ENCODE measurements at regions not wholly inside any gene's neighbourhood (a gene's known extent, or its start where the extent isn't known, plus 50 kb on each side); places are given as distances from the start of the nearest gene placed in this dataset.

- DNase-seq (ENCODE audit: low read depth, low spot score) (no peak), ATAC-seq (no peak)
- ChIA-PET CTCF (no interaction called here), RAD21 (ENCODE audit: low non-redundant PET in 1 of 2, low total read pairs in 2 of 2, uncharacterized antibody in 2 of 2, unreplicated experiment in 2 of 2) (no interaction called here), POLR2A (no interaction called here)
- H3K27me3 ChIP-seq (ENCODE audit: insufficient read depth, low read length) = no peaks in the 10 kb centered on the region
- no peak overlapping the region for H3K9ac ChIP-seq (ENCODE audit: low read length)
- H3K9me3 ChIP-seq (ENCODE audit: control insufficient read depth in 1 of 2, insufficient read depth in 1 of 2, low read depth in 1 of 2, low read length in 2 of 2) = no peaks in the 10 kb centered on the region
- no peaks in the 10 kb centered on the region for H3K79me2 ChIP-seq (ENCODE audit: insufficient read depth, low read length)
- no peak overlapping the region for H3K4me2 ChIP-seq (ENCODE audit: low read length)
- no peak for TF ChIP-seq CEBPB (IDR thresholded peaks at IDR 0.05; ENCODE audit: low read depth)
- no peak for TF ChIP-seq EGR1 (IDR thresholded peaks at IDR 0.05; ENCODE audit: low read depth)
- no peak for TF ChIP-seq EZH2phosphoT487 (IDR thresholded peaks at IDR 0.05; ENCODE audit: borderline replicate concordance)
- no peak for TF ChIP-seq CTCF (IDR thresholded peaks at IDR 0.05 in 2 of 3, conservative IDR thresholded peaks at IDR 0.05 in 1 of 3; ENCODE audit: borderline replicate concordance in 1 of 3, insufficient read depth in 1 of 3, low read depth in 2 of 3, low read length in 2 of 3)
- TF ChIP-seq MAX (IDR thresholded peaks at IDR 0.05) = no peak
- no peak for TF ChIP-seq POLR2AphosphoS5 (IDR thresholded peaks at IDR 0.05; ENCODE audit: low read depth, low read length)
- no peak for TF ChIP-seq ELF1 (IDR thresholded peaks at IDR 0.05; ENCODE audit: borderline replicate concordance, low read depth)
- no peak for TF ChIP-seq ATF3 (IDR thresholded peaks at IDR 0.05)
- TF ChIP-seq EZH2 (IDR thresholded peaks at IDR 0.05) = no peak
- no peak for TF ChIP-seq SIN3A (IDR thresholded peaks at IDR 0.05; ENCODE audit: low read depth)
- no peak for TF ChIP-seq ZBTB33 (IDR thresholded peaks at IDR 0.05; ENCODE audit: extremely low read depth, insufficient replicate concordance, low read length)
- no peak for TF ChIP-seq SP1 (IDR thresholded peaks at IDR 0.05; ENCODE audit: low read depth)
- no peak for TF ChIP-seq SRF (IDR thresholded peaks at IDR 0.05; ENCODE audit: low read depth)
- no peak for TF ChIP-seq REST (IDR thresholded peaks at IDR 0.05; ENCODE audit: low read depth)
- no peak for TF ChIP-seq TCF7L2 (IDR thresholded peaks at IDR 0.05; ENCODE audit: borderline replicate concordance, extremely low read depth, insufficient read depth, insufficient read length)
- TF ChIP-seq JUND (IDR thresholded peaks at IDR 0.05) = no peak
- H3K27ac ChIP-seq (ENCODE audit: low read depth, low read length) = no peak overlapping the region
- H3K9me2 ChIP-seq (ENCODE audit: insufficient read depth) = no peaks in the 10 kb centered on the region
- H4K20me1 ChIP-seq (ENCODE audit: insufficient read depth) = no peaks in the 10 kb centered on the region
- H3K36me3 ChIP-seq (ENCODE audit: control insufficient read depth in 1 of 2, insufficient read depth in 2 of 2, low read length in 2 of 2) = no peaks in the 10 kb centered on the region
- no peaks in the 10 kb centered on the region for H3K4me1 ChIP-seq (ENCODE audit: control insufficient read depth in 1 of 2, insufficient read depth in 2 of 2, low read length in 2 of 2)
- no peak overlapping the region for H2AFZ ChIP-seq (ENCODE audit: low read depth, low read length, poor library complexity, severe bottlenecking)
- no TSS peak for BruUV-seq (replicated peaks)
- intact Hi-C loops (cut with micrococcal nuclease) = no loop called here
- no peak overlapping the region for H3K4me3 ChIP-seq (replicated peaks in 1 of 2; ENCODE audit: low read depth in 1 of 2, low read length in 2 of 2)
Measured at GRCh38 chr2:234348081-234348480, 148.8 kb downstream of the ARL4C start.

Data from HCT116 (cell line).